Skeletal muscle cell (primary cell): ENCODE measurements at regions not wholly inside any gene's neighbourhood (a gene's known extent, or its start where the extent isn't known, plus 50 kb on each side); places are given as distances from the start of the nearest gene placed in this dataset.
"Not testable (repeated sequence)": the region's sequence is repeated elsewhere in the genome, so short reads cannot be mapped to it uniquely, and the experiment has no call there.

Source experiments
- DNase-seq: peaks from one replicate; pipeline ENCODE4 v3.0.0-alpha.2; 2010; ENCODE audit warnings: low read depth
- H3K4me3 ChIP-seq: 2 replicates; pipeline ENCODE4 v1.5.1; 2011; ENCODE audit warnings: low read depth, mild to moderate bottlenecking, control low read depth, low read length, moderate library complexity

- H3K4me3 ChIP-seq = no peak overlapping the region
- DNase-seq = no peak
Observed at GRCh38 chr10:94214481-94214893, 148.3 kb downstream of the NOC3L start.

- no peak overlapping the region for H3K4me3 ChIP-seq
- no peak for DNase-seq
Observed at GRCh38 chr10:94216201-94216600, 146.5 kb downstream of the NOC3L start.

- H3K4me3 ChIP-seq = no peak overlapping the region
- DNase-seq = no peak
Observed at GRCh38 chr10:94217411-94217810, 145.3 kb downstream of the NOC3L start.

GRCh38 chr10:94218493-94219183 is 144.1 kb downstream of the NOC3L start:
- no peak for DNase-seq
- H3K4me3 ChIP-seq = no peak overlapping the region

GRCh38 chr10:94219829-94220228 is 142.9 kb downstream of the NOC3L start:
- no peak overlapping the region for H3K4me3 ChIP-seq
- DNase-seq = no peak

GRCh38 chr10:94220717-94221116 is 142.0 kb downstream of the NOC3L start:
- DNase-seq = no peak
- no peak overlapping the region for H3K4me3 ChIP-seq

GRCh38 chr10:94223702-94224370 is 138.9 kb downstream of the NOC3L start:
- DNase-seq = no peak
- no peak overlapping the region for H3K4me3 ChIP-seq

GRCh38 chr10:94224656-94225055 is 138.1 kb downstream of the NOC3L start:
- no peak for DNase-seq
- H3K4me3 ChIP-seq = no peak overlapping the region

- H3K4me3 ChIP-seq = no peak overlapping the region
- DNase-seq = no peak
Observed at GRCh38 chr10:94225589-94225988, 137.2 kb downstream of the NOC3L start.

GRCh38 chr10:94230134-94230785 is 132.5 kb downstream of the NOC3L start:
- no peak overlapping the region for H3K4me3 ChIP-seq
- no peak for DNase-seq

GRCh38 chr10:94232711-94233383 is 129.9 kb downstream of the NOC3L start:
- no peak for DNase-seq
- no peak overlapping the region for H3K4me3 ChIP-seq

GRCh38 chr10:94235461-94235860 is 127.3 kb downstream of the NOC3L start:
- no peak for DNase-seq
- H3K4me3 ChIP-seq = no peak overlapping the region

- H3K4me3 ChIP-seq = no peak overlapping the region
- DNase-seq = no peak
Observed at GRCh38 chr10:94238006-94238617, 124.6 kb downstream of the NOC3L start.

GRCh38 chr10:94239696-94240095 is 123.0 kb downstream of the NOC3L start:
- DNase-seq = no peak
- no peak overlapping the region for H3K4me3 ChIP-seq

GRCh38 chr10:94240491-94240890 is 122.2 kb downstream of the NOC3L start:
- no peak overlapping the region for H3K4me3 ChIP-seq
- DNase-seq = no peak

GRCh38 chr10:94240901-94241300 is 121.8 kb downstream of the NOC3L start:
- no peak overlapping the region for H3K4me3 ChIP-seq
- DNase-seq = no peak

GRCh38 chr10:94251098-94251497 is 111.6 kb downstream of the NOC3L start:
- no peak overlapping the region for H3K4me3 ChIP-seq
- DNase-seq = no peak

- no peak overlapping the region for H3K4me3 ChIP-seq
- no peak for DNase-seq
Observed at GRCh38 chr10:94251568-94251967, 111.2 kb downstream of the NOC3L start.

GRCh38 chr10:94257407-94257806 is 105.3 kb downstream of the NOC3L start:
- not testable (repeated sequence) for DNase-seq, H3K4me3 ChIP-seq

- no peak for DNase-seq
- no peak overlapping the region for H3K4me3 ChIP-seq
Observed at GRCh38 chr10:94260455-94260854, 102.3 kb downstream of the NOC3L start.
